DMS53 treated with DMSO at 0.1 percent for 48 hours (cell line): ENCODE measurements at regions not wholly inside any gene's neighbourhood (a gene's known extent, or its start where the extent isn't known, plus 50 kb on each side); places are given as distances from the start of the nearest gene placed in this dataset.

ENCODE experiments used
- DNase-seq: peaks from one replicate; lab custom pipeline; 2025; ENCODE audit not compliant: unreplicated experiment; lab: John Stamatoyannopoulos, UW

- DNase-seq: no peak
Observed at GRCh38 chr4:100739426-100739825, 221.6 kb upstream of the EMCN start.

- DNase-seq: peak; percentile 26
Observed at GRCh38 chr4:100738196-100739165, 220.7 kb upstream of the EMCN start.

- DNase-seq: peak; percentile 7
Observed at GRCh38 chr4:100736641-100737451, 219.0 kb upstream of the EMCN start.

GRCh38 chr4:100728861-100729260 is 211.0 kb upstream of the EMCN start:
- DNase-seq: no peak

GRCh38 chr4:100722866-100723459 is 205.1 kb upstream of the EMCN start:
- DNase-seq: no peak

GRCh38 chr4:100722133-100722532 is 204.3 kb upstream of the EMCN start:
- no peak for DNase-seq

- no peak for DNase-seq
Observed at GRCh38 chr4:100721490-100721889, 203.7 kb upstream of the EMCN start.

- no peak for DNase-seq
Observed at GRCh38 chr4:100721077-100721476, 203.3 kb upstream of the EMCN start.

GRCh38 chr4:100716416-100716815 is 198.6 kb upstream of the EMCN start:
- no peak for DNase-seq

- no peak for DNase-seq
Observed at GRCh38 chr4:100708776-100709175, 191.0 kb upstream of the EMCN start.

- DNase-seq: no peak
Observed at GRCh38 chr4:100707786-100708185, 190.0 kb upstream of the EMCN start.

- no peak for DNase-seq
Observed at GRCh38 chr4:100696531-100696930, 178.7 kb upstream of the EMCN start.

GRCh38 chr4:100695871-100696270 is 178.0 kb upstream of the EMCN start:
- no peak for DNase-seq

- DNase-seq: no peak
Observed at GRCh38 chr4:100695039-100695654, 177.3 kb upstream of the EMCN start.

- DNase-seq: no peak
Observed at GRCh38 chr4:100694467-100694866, 176.6 kb upstream of the EMCN start.

GRCh38 chr4:100690812-100691211 is 173.0 kb upstream of the EMCN start:
- DNase-seq: peak; percentile 4

- no peak for DNase-seq
Observed at GRCh38 chr4:100688368-100688767, 170.5 kb upstream of the EMCN start.

GRCh38 chr4:100682477-100683218 is 164.8 kb upstream of the EMCN start:
- no peak for DNase-seq

- no peak for DNase-seq
Observed at GRCh38 chr4:100681289-100681688, 163.5 kb upstream of the EMCN start.

GRCh38 chr4:100679926-100680325 is 162.1 kb upstream of the EMCN start:
- DNase-seq: no peak
